GM21367 (cell line): ENCODE measurements at regions not wholly inside any gene's neighbourhood (a gene's known extent, or its start where the extent isn't known, plus 50 kb on each side); places are given as distances from the start of the nearest gene placed in this dataset.
A peak's percentile ranks its signal among the peaks of the same experiment; 100 is the strongest.

Experiments used
- ATAC-seq: cut with Tn5 transposase; IDR thresholded peaks from one replicate; pipeline ENCODE4 v1.9.1; 2021; ENCODE audit not compliant: unreplicated experiment

- no peak for ATAC-seq
These were observed 113.2 kb upstream of the TMEM132D start for GRCh38 chr12:130016986-130017385.

GRCh38 chr12:130017591-130018449 is 114.0 kb upstream of the TMEM132D start:
- ATAC-seq: no peak

GRCh38 chr12:130018614-130019013 is 114.8 kb upstream of the TMEM132D start:
- ATAC-seq: no peak

- ATAC-seq: no peak
These were observed 122.9 kb upstream of the TMEM132D start for GRCh38 chr12:130026608-130027176.

GRCh38 chr12:130027798-130028197 is 124.0 kb upstream of the TMEM132D start:
- no peak for ATAC-seq

GRCh38 chr12:130029151-130029550 is 125.3 kb upstream of the TMEM132D start:
- no peak for ATAC-seq

- no peak for ATAC-seq
These were observed 127.2 kb upstream of the TMEM132D start for GRCh38 chr12:130031041-130031440.

- peak; percentile 73 for ATAC-seq
These were observed 127.9 kb upstream of the TMEM132D start for GRCh38 chr12:130031571-130032189.

GRCh38 chr12:130041983-130042812 is 120.1 kb upstream of the FZD10 start:
- no peak for ATAC-seq

- ATAC-seq: no peak
These were observed 118.4 kb upstream of the FZD10 start for GRCh38 chr12:130043685-130044406.

GRCh38 chr12:130044991-130045621 is 117.2 kb upstream of the FZD10 start:
- ATAC-seq: no peak

GRCh38 chr12:130049666-130050065 is 112.6 kb upstream of the FZD10 start:
- no peak for ATAC-seq

- no peak for ATAC-seq
These were observed 110.4 kb upstream of the FZD10 start for GRCh38 chr12:130051900-130052299.

- ATAC-seq: no peak
These were observed 108.6 kb upstream of the FZD10 start for GRCh38 chr12:130053651-130054069.

- ATAC-seq: no peak
These were observed 107.5 kb upstream of the FZD10 start for GRCh38 chr12:130054803-130055202.

GRCh38 chr12:130058926-130059472 is 103.3 kb upstream of the FZD10 start:
- no peak for ATAC-seq

- no peak for ATAC-seq
These were observed 98.4 kb upstream of the FZD10 start for GRCh38 chr12:130063866-130064265.

GRCh38 chr12:130064999-130065398 is 97.3 kb upstream of the FZD10 start:
- no peak for ATAC-seq

GRCh38 chr12:130066742-130067141 is 95.5 kb upstream of the FZD10 start:
- ATAC-seq: no peak

- no peak for ATAC-seq
These were observed 93.5 kb upstream of the FZD10 start for GRCh38 chr12:130068741-130069140.
